GM12875 (cell line): ENCODE measurements at regions not wholly inside any gene's neighbourhood (a gene's known extent, or its start where the extent isn't known, plus 50 kb on each side); places are given as distances from the start of the nearest gene placed in this dataset.

ENCODE experiments used
- H3K4me3 ChIP-seq: one replicate; pipeline ENCODE4 v1.5.1; 2011; ENCODE audit warnings: low read depth, low read length, control low read depth
- TF ChIP-seq, protein P1 (sequence below): IDR thresholded peaks from 2 replicates; pipeline ENCODE4 v1.5.1; 2011; ENCODE audit warnings: low read depth, mild to moderate bottlenecking, control low read depth, inconsistent platforms, low read length, moderate library complexity, borderline replicate concordance; ENCODE audit not compliant: insufficient read depth

DNA sequence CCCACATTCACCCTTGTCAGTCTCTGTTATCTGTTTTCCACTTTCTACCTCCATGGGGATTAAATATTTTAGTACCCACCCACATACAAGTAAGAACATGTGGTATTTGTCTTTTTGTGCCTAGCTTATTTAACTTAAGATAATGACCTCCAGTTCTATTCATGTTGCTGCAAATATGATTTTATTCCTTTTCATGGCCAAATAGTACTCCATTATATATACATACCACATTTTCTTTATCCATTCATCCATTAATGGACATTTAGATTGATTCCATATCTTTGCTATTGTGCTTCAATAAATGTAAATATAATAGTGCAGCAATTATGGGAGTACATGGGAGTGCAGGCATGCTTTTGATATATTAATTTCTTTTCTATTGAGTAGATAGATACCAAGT lies 185.8 kb downstream of the RPAP3 start:
- TF ChIP-seq, protein P1, sequence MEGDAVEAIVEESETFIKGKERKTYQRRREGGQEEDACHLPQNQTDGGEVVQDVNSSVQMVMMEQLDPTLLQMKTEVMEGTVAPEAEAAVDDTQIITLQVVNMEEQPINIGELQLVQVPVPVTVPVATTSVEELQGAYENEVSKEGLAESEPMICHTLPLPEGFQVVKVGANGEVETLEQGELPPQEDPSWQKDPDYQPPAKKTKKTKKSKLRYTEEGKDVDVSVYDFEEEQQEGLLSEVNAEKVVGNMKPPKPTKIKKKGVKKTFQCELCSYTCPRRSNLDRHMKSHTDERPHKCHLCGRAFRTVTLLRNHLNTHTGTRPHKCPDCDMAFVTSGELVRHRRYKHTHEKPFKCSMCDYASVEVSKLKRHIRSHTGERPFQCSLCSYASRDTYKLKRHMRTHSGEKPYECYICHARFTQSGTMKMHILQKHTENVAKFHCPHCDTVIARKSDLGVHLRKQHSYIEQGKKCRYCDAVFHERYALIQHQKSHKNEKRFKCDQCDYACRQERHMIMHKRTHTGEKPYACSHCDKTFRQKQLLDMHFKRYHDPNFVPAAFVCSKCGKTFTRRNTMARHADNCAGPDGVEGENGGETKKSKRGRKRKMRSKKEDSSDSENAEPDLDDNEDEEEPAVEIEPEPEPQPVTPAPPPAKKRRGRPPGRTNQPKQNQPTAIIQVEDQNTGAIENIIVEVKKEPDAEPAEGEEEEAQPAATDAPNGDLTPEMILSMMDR, result no peak
- no peak overlapping the region for H3K4me3 ChIP-seq

DNA sequence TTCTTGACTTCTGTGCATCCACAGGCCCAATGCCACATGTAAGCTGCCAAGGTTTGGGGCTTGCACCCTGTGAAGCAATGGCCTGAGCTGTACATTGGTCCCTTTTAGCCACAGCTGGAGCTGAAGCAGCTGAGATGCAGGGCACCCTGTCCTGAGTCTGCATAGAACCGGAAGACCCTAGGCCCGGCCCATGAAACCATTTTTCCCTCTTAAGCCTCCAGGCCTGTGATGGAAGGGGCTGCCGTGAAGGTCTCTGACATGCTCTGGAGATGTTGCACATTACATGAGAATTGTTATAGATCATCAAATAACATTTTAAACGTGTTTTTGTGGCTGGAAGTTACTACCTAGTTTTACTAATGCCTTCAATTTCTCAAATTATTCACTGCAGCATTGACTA lies 188.7 kb downstream of the RPAP3 start:
- H3K4me3 ChIP-seq, result no peak overlapping the region
- TF ChIP-seq, protein P1, result no peak

DNA sequence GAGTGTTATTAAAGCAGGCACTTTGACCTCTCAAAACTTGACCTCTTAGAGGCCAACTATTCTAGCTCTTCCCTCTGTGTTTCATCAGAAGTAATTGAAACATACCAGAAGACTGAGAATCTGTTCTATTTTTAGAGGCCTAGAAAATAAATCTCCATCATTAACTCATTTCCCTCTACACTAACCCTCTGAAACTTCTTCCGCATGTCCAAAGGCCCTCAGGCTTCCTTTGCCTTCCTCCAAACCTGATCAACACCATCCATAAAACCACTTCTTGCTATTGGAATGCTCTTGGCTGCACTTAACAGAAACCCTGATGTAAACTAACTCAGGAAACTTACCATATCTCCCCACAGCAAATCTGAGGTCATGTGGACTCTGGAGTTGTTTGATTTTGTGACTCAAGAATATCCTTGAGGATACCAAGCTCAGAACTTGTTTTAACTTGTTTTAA lies 196.4 kb downstream of the RPAP3 start:
- TF ChIP-seq, protein P1, result no peak
- no peak overlapping the region for H3K4me3 ChIP-seq

DNA sequence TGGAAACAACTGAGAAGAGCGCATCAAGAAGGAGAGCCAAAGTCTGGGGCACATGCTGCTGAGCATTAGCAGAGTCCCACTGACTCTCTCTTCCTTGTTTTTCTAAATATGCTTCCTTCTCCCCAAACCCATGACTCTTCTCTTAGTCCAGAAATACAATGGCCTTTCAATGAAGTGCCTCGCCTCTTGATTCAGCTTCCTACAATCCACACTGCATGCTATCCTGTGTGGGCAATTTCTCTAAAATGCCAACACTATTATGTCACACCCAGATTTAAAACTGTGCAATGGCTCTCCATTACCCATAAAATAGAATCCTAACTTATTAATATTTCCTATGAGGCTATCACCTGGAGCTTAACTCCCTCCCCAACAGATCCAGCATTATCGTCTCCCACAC lies 198.6 kb downstream of the RPAP3 start:
- H3K4me3 ChIP-seq, result no peak overlapping the region
- TF ChIP-seq, protein P1, result no peak

DNA sequence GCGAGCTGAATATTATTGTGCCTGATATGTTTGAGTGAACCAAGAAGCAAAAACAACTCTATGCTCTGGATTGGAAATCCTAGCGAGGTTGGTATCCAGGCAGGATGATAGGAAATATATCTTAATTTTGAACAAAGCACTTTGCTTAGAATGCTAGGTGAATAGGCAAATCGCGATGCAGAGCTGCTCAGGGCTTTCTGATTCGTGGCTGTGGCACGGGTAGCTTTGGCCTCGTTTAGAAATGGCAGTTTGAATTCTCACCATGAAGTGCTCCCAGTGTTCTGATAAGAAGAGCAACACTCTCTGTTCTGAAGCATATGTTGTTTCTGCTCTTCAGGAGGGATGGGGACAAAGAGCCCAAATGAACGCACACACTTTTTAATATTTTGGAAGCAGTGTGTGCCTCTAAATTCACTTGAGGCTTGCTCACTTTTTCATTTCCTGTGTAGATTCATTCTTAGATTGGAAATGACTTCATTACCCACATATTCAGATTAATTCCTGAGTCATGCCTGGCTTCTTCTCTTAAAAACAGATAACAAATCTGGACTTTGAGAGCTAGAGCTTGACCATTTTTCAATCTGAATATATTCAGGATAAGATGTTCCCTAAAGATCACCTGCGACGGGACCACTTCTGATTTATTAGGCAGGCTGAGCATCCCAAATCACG lies 200.9 kb downstream of the RPAP3 start:
- no peak overlapping the region for H3K4me3 ChIP-seq
- TF ChIP-seq, protein P1, result no peak

DNA sequence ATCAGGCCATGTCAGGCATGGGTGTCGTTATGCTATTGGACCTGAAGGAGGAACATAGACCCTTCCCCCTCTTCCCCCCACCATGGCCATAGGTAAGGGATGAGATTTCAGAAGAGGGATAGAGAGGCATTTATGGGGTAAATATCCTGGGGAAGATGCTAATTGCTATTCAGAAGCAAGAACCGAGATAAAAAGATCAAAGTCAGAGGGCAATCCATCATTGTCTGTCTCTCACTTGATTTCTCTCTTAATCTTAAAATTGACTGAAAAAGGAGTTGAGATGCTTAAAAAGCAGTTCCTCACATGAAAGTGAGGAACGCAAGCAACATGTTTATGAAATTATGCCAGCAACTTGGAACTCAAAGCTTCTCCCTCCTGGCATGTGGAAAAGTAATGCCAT lies 212.0 kb downstream of the RPAP3 start:
- TF ChIP-seq, protein P1, result no peak
- no peak overlapping the region for H3K4me3 ChIP-seq

DNA sequence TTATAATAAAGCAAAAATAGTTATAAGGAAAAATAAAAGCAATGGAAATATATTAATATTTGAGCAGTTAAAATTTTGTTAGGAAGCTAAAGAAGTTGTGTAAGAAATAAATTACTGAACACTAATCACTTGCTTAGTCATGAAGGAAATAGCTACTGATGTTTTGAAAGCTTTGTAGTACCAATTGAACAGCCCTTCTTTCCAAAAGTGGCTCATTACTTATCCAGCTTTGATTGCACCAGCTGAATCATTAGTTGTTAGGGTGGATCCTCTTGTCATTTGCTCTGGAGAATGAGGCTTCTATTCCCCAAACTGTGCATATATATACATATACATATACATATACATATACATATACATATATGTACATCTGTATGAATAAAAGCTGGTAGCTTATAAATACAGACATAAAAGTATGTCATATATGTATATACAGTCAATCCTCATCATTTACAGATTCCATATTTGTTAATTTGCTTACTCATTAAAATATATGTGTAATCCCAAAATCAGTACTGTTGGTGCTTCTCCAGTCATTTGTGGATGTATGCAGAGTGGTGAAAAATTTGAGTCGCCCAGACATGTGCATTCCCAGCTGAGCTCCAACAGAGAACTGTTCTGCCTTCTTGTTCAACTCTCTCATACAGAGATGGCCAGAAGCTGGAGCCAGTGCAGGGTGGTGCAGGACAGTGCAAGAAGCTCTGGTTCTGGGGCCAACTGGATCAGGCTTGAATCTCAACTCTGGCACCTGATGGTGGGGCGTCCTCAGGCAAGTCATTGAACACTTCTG lies 214.1 kb downstream of the RPAP3 start:
- TF ChIP-seq, protein P1, result no peak

More for the DNA sequence above, 214.1 kb downstream of the RPAP3 start:
- H3K4me3 ChIP-seq, result no peak overlapping the region
